K562 (cell line): ENCODE measurements at regions not wholly inside any gene's neighbourhood (a gene's known extent, or its start where the extent isn't known, plus 50 kb on each side); places are given as distances from the start of the nearest gene placed in this dataset.
"Not testable (repeated sequence)": the region's sequence is repeated elsewhere in the genome, so short reads cannot be mapped to it uniquely, and the experiment has no call there.

Experiments used
- ATAC-seq: fragments of 200-7000 bp; cut with Tn5 transposase; 3 replicates; pipeline ENCODE4 v1.9.1; 2020; ENCODE audit warnings: moderate library complexity
- BruUV-seq: library from RNA; stranded (reverse); fragments of 400-500 nt; replicated peaks from 2 replicates; lab custom pipeline; 2021; lab: Mats Ljungman, UMichigan
- CTCF ChIA-PET: fragments of 300-600 bp; formaldehyde crosslinking; extraction: SDS; loops from one replicate; lab custom pipeline; 2021; ENCODE audit warnings: low intra/inter-chr PET ratio; lab: Yijun Ruan, JAX
- POLR2A ChIA-PET: fragments of 300-600, 350-650 bp; sonication (Branson Sonifier 250); formaldehyde crosslinking; extraction: SDS; loops from one replicate; lab custom pipeline; 2021; ENCODE audit warnings: antibody characterized with exemption, inconsistent platforms; lab: Yijun Ruan, JAX
- DNase-seq, 4 experiments: peaks; one replicate each; pipeline versions ENCODE4 v3.0.0 to v3.0.0-alpha.2; 2011 to 2018; ENCODE audit warnings: low spot score in 3 of 4, mixed read lengths in 3 of 4; ENCODE audit errors: extremely low read depth in 1 of 4
- FAIRE-seq: peaks from 2 replicates; lab custom pipeline; 2011; peaks lifted over from hg19 to GRCh38; lab: Jason Lieb, UNC
- H2AFZ ChIP-seq: 2 replicates; pipeline ENCODE4 v1.6.0; 2011; ENCODE audit warnings: low read depth, low read length, control low read depth, inconsistent platforms
- H3K27ac ChIP-seq: fragments of 200-600 bp; 3 replicates; pipeline ENCODE4 v1.8.0; 2011; ENCODE audit warnings: low read depth, mild to moderate bottlenecking, control low read depth, inconsistent platforms, low read length, moderate library complexity, mixed read lengths; ENCODE audit errors: extremely low read depth
- H3K27me3 ChIP-seq, 2 experiments: fragments of 300-600 bp in 1 of 2; 2 replicates in 1 of 2; 3 replicates in 1 of 2; pipeline versions ENCODE4 v1.6.0 to v1.8.0; 2011; ENCODE audit warnings: inconsistent platforms in 2 of 2, low read length in 2 of 2, mild to moderate bottlenecking in 1 of 2, mixed read lengths in 1 of 2, moderate library complexity in 1 of 2; ENCODE audit not compliant: control insufficient read depth in 2 of 2, insufficient read depth in 2 of 2
- H3K36me3 ChIP-seq: fragments of 300-600 bp; 3 replicates; pipeline ENCODE4 v1.8.0; 2011; ENCODE audit warnings: mild to moderate bottlenecking, low read length, inconsistent platforms; ENCODE audit not compliant: control insufficient read depth, insufficient read depth
- H3K4me1 ChIP-seq, 2 experiments: fragments of 200-600 bp in 1 of 2; replicated peaks in 1 of 2; 2 replicates in 1 of 2; 3 replicates in 1 of 2; pipeline versions ENCODE4 v1.5.1 to v1.8.0; 2011; ENCODE audit warnings: inconsistent platforms in 2 of 2, low read length in 2 of 2, mild to moderate bottlenecking in 1 of 2, mixed read lengths in 1 of 2, moderate library complexity in 1 of 2; ENCODE audit not compliant: control insufficient read depth in 2 of 2, insufficient read depth in 2 of 2
- H3K4me2 ChIP-seq: 2 replicates; pipeline ENCODE4 v1.6.1; 2011; ENCODE audit warnings: low read length, control low read depth, inconsistent platforms, mixed read lengths; ENCODE audit not compliant: insufficient read depth
- H3K4me3 ChIP-seq: fragments of 200-600 bp; sonication (generic), shearing (Covaris generic); 2 replicates; pipeline ENCODE4 v1.5.1; 2016; ENCODE audit warnings: control low read depth, inconsistent platforms
- H3K79me2 ChIP-seq: fragments of 200-600 bp; 3 replicates; pipeline ENCODE4 v1.8.0; 2011; ENCODE audit warnings: low read length, inconsistent platforms; ENCODE audit not compliant: control insufficient read depth, insufficient read depth
- H3K9ac ChIP-seq, 2 experiments: 2 replicates each; pipeline versions ENCODE4 v1.6.0 to v1.6.1; 2011; ENCODE audit warnings: low read depth in 2 of 2, low read length in 2 of 2, control low read depth in 1 of 2, inconsistent platforms in 1 of 2, mild to moderate bottlenecking in 1 of 2, mixed read lengths in 1 of 2; ENCODE audit not compliant: insufficient read depth in 1 of 2
- H3K9me1 ChIP-seq: one replicate; pipeline ENCODE4 v1.6.0; 2011; ENCODE audit warnings: inconsistent platforms, mild to moderate bottlenecking, low read length, moderate library complexity; ENCODE audit not compliant: control insufficient read depth, insufficient read depth
- H3K9me3 ChIP-seq: replicated peaks from 2 replicates; pipeline ENCODE4 v1.5.1; 2011; ENCODE audit warnings: low read depth, low read length, inconsistent platforms; ENCODE audit not compliant: control insufficient read depth, insufficient read depth
- H4K20me1 ChIP-seq: replicated peaks from 2 replicates; pipeline ENCODE4 v1.6.1; 2011; ENCODE audit warnings: low read length, inconsistent platforms, mixed read lengths; ENCODE audit not compliant: control insufficient read depth, insufficient read depth
- TRIM28 ChIP-seq: fragments of 450-650 bp; IDR thresholded peaks from 2 replicates; pipeline ENCODE4 v1.6.1; 2017
- ZFP36 ChIP-seq: fragments of 150-350 bp; IDR thresholded peaks from 2 replicates; pipeline ENCODE4 v1.6.1; 2018; ENCODE audit warnings: low read length, low read depth; ENCODE audit not compliant: partially characterized antibody
- ZNF696 ChIP-seq: fragments of 250-450 bp; sonication (Bioruptor Pico); conservative IDR thresholded peaks from 2 replicates; pipeline ENCODE4 v1.4.0; 2020; ENCODE audit warnings: mild to moderate bottlenecking, moderate library complexity
- WGBS: fragments of 100-300 bp; shearing (Covaris generic); methylation state at CpG from one replicate; pipeline ENCODE4 v1.1.6; 2016; ENCODE audit warnings: low coverage, mixed read lengths; ENCODE audit not compliant: insufficient coverage; ENCODE audit errors: missing lambda C conversion rate; 5-methylcytosine and 5-hydroxymethylcytosine counted together
- in situ Hi-C: fragments of 300-500 bp; cut with MboI; formaldehyde crosslinking; loops from 4 replicates; pipeline ENCODE4 v1.15.0; 2018; ENCODE audit warnings: inconsistent platforms, mixed read lengths
- intact Hi-C: fragments of 100-400 bp; cut with micrococcal nuclease; formaldehyde crosslinking; loops from 2 replicates; pipeline ENCODE4 v1.14.2; 2022

DNA sequence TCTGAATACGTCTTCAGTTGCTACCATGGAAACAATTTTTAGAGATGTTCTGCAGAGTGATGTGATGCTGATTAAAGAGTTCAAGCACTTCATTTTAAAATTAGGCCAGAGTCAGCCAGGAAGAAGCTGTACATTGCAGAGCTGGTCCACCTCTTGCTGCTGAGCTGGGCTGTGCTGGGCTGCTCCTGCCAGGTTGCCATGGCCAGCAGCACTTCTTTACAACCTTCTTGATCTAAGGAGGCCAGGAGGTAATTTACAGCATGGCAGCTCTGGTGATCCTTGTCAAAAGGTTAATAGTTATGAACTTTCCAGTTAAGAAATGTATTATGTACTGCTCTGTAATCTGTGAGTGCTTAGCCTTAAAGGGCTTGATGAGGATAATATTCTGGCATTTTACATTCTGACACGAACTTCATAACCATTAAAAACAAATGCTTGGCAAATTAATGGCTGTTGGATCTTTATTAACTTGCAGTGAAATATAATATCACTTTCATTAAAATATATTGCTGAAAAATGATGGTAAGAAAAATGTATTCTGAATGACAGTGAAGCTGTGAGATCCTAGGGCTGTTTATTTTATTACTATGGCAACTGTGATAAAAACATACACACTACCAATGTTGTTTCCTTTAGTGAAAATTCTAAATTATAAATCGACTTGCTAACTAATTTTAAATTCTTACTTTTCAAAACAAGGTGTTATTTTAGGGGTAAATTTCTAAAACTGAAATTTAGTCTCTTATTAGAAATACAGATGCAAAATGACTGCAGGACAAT lies 259.7 kb downstream of the RFPL4B start:
- no peak overlapping the region for H2AFZ ChIP-seq
- no peak overlapping the region for H3K4me2 ChIP-seq
- TF ChIP-seq ZNF696 (CRISPR knock-in tag), result no peak
- H3K27me3 ChIP-seq, result no peaks in the 10 kb centered on the region
- ChIA-PET POLR2A (interaction anchor here (0.6 kb wide), 1 partner anchor 10 kb away, joined by 4 read pairs; no protein-coding TSS in a partner anchor), CTCF (no interaction called here)
- in situ Hi-C loops (no loop called here), intact Hi-C loops (no loop called here)
- H3K9ac ChIP-seq, result no peak overlapping the region
- no peaks in the 10 kb centered on the region; the same call in 1 of the 2 replicates for H3K9me3 ChIP-seq
- ATAC-seq (no peak), FAIRE-seq (no peak), DNase-seq (no peak)
- H3K27ac ChIP-seq, result no peak overlapping the region
- no peaks in the 10 kb centered on the region for H3K36me3 ChIP-seq
- H3K79me2 ChIP-seq, result no peaks in the 10 kb centered on the region
- no peaks in the 10 kb centered on the region for H3K4me1 ChIP-seq
- WGBS, result 2% methylated on average over 3 of the region's 3 CpGs
- H4K20me1 ChIP-seq, result no peaks in the 10 kb centered on the region
- no peaks in the 10 kb centered on the region for H3K9me1 ChIP-seq
- BruUV-seq, result no TSS peak
- no peak overlapping the region for H3K4me3 ChIP-seq

- H3K27me3 ChIP-seq, H3K9ac ChIP-seq, H3K27ac ChIP-seq, BruUV-seq, FAIRE-seq, H3K9me1 ChIP-seq, POLR2A ChIA-PET, in situ Hi-C loops, H3K9me3 ChIP-seq, H4K20me1 ChIP-seq, H3K4me3 ChIP-seq, H3K36me3 ChIP-seq, intact Hi-C loops, H2AFZ ChIP-seq, H3K4me1 ChIP-seq, DNase-seq, H3K79me2 ChIP-seq, CTCF ChIA-PET, H3K4me2 ChIP-seq, ATAC-seq: not testable (repeated sequence)
- 0 out of 2 replicates have a peak, but pooled peaks have one; percentile 54 for TF ChIP-seq TRIM28
- peak; percentile 80 for TF ChIP-seq ZFP36
- 0% methylated on average over 1 of the region's 1 CpG for WGBS
Observed at GRCh38 chr6:112608925-112609324, 261.8 kb downstream of the RFPL4B start.
